A673 (cell line): ENCODE measurements at regions not wholly inside any gene's neighbourhood (a gene's known extent, or its start where the extent isn't known, plus 50 kb on each side); places are given as distances from the start of the nearest gene placed in this dataset.

Source experiments
- CTCF ChIP-seq: fragments of 300-800, 200-600 bp; sonication (generic); conservative IDR thresholded peaks from 2 replicates; pipeline ENCODE4 v1.5.1; 2017; ENCODE audit warnings: low read depth, mild to moderate bottlenecking, antibody characterized with exemption, low read length, moderate library complexity, mixed read lengths
- EZH2 ChIP-seq: fragments of 200-600 bp; sonication (generic); IDR thresholded peaks from 2 replicates; pipeline ENCODE4 v1.6.1; 2017; ENCODE audit warnings: borderline replicate concordance, low read depth, mild to moderate bottlenecking, mixed read lengths, antibody characterized with exemption, low read length; ENCODE audit not compliant: poor library complexity, severe bottlenecking

- TF ChIP-seq CTCF (no peak), EZH2 (no peak)
Measured at GRCh38 chr4:188930822-188931221, 791.6 kb downstream of the TRIML1 start.
